Gastroesophageal sphincter (tissue), 3 donors: ENCODE measurements at regions not wholly inside any gene's neighbourhood (a gene's known extent, or its start where the extent isn't known, plus 50 kb on each side); places are given as distances from the start of the nearest gene placed in this dataset.
"Not testable (repeated sequence)": the region's sequence is repeated elsewhere in the genome, so short reads cannot be mapped to it uniquely, and the experiment has no call there.

Experiments
- EP300 ChIP-seq: sonication (generic); formaldehyde crosslinking; IDR thresholded peaks from one replicate; pipeline ENCODE4 v1.6.1; 2017; ENCODE audit warnings: antibody characterized with exemption, mild to moderate bottlenecking
- POLR2A ChIP-seq, 2 donors: fragments of 450-650 bp; IDR thresholded peaks; one replicate each; pipeline ENCODE4 v1.6.1; 2017; ENCODE audit warnings: antibody characterized with exemption in 2 of 2, mild to moderate bottlenecking in 2 of 2, moderate library complexity in 1 of 2
- TF ChIP-seq, protein P1 (sequence below), 4 experiments: fragments of 200-600 bp in 2 of 4; fragments of 450-650 bp in 2 of 4; sonication (generic) in 1 of 4; IDR thresholded peaks; one replicate each; pipeline ENCODE4 v1.5.1; 2017 to 2019; ENCODE audit warnings: antibody characterized with exemption in 4 of 4, mild to moderate bottlenecking in 2 of 4, moderate library complexity in 2 of 4

DNA sequence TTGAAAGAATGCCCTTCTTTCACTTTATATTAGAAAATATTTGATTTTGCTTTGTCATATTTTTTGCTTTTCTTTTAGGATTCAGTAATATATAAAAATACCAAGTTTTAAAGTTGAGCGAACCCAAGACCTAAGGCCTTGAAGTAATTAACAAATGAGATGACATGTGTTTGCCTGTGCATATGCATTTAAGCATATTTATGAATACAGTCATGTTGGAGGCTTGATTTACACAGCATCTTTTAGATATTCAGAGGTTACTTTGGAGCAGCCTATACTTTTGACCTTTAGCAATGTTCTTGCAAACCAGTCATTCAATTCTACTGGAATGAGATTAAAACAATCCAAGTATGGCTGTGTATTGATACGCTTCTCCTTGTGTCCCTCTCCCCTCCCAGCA, 425.1 kb downstream of the KCNJ18 start:
- not testable (repeated sequence) for TF ChIP-seq POLR2A (IDR thresholded peaks at IDR 0.05); EP300
- TF ChIP-seq, protein P1, sequence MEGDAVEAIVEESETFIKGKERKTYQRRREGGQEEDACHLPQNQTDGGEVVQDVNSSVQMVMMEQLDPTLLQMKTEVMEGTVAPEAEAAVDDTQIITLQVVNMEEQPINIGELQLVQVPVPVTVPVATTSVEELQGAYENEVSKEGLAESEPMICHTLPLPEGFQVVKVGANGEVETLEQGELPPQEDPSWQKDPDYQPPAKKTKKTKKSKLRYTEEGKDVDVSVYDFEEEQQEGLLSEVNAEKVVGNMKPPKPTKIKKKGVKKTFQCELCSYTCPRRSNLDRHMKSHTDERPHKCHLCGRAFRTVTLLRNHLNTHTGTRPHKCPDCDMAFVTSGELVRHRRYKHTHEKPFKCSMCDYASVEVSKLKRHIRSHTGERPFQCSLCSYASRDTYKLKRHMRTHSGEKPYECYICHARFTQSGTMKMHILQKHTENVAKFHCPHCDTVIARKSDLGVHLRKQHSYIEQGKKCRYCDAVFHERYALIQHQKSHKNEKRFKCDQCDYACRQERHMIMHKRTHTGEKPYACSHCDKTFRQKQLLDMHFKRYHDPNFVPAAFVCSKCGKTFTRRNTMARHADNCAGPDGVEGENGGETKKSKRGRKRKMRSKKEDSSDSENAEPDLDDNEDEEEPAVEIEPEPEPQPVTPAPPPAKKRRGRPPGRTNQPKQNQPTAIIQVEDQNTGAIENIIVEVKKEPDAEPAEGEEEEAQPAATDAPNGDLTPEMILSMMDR (IDR thresholded peaks at IDR 0.05): not testable (repeated sequence)
